Fibroblast of skin of right quadriceps (primary cell): ENCODE measurements at regions not wholly inside any gene's neighbourhood (a gene's known extent, or its start where the extent isn't known, plus 50 kb on each side); places are given as distances from the start of the nearest gene placed in this dataset.

ENCODE experiments used
- DNase-seq: peaks from one replicate; pipeline ENCODE4 v3.0.0-alpha.2; 2013

- DNase-seq: no peak
Measured at GRCh38 chr14:61130512-61131260, 149.6 kb downstream of the SLC38A6 start.

GRCh38 chr14:61129168-61129745 lies 148.2 kb downstream of the SLC38A6 start:
- DNase-seq: no peak

GRCh38 chr14:61128382-61129167 lies 147.5 kb downstream of the SLC38A6 start:
- DNase-seq: no peak

- DNase-seq: no peak
Measured at GRCh38 chr14:61126603-61127498, 145.8 kb downstream of the SLC38A6 start.

- peak; percentile 71 for DNase-seq
Measured at GRCh38 chr14:61125867-61126572, 145.0 kb downstream of the SLC38A6 start.

- no peak for DNase-seq
Measured at GRCh38 chr14:61125041-61125866, 144.2 kb downstream of the SLC38A6 start.

GRCh38 chr14:61122862-61123261 lies 141.8 kb downstream of the SLC38A6 start:
- no peak for DNase-seq

- no peak for DNase-seq
Measured at GRCh38 chr14:61121355-61121787, 140.3 kb downstream of the SLC38A6 start.

GRCh38 chr14:61120576-61120975 lies 139.5 kb downstream of the SLC38A6 start:
- DNase-seq: no peak

GRCh38 chr14:61119006-61119405 lies 138.0 kb downstream of the SLC38A6 start:
- no peak for DNase-seq

- DNase-seq: no peak
Measured at GRCh38 chr14:61116369-61116768, 135.3 kb downstream of the SLC38A6 start.

- no peak for DNase-seq
Measured at GRCh38 chr14:61113561-61114225, 132.6 kb downstream of the SLC38A6 start.

GRCh38 chr14:61112506-61112905 lies 131.5 kb downstream of the SLC38A6 start:
- DNase-seq: no peak

- DNase-seq: no peak
Measured at GRCh38 chr14:61111731-61112130, 130.7 kb downstream of the SLC38A6 start.

- peak; percentile 58 for DNase-seq
Measured at GRCh38 chr14:61111209-61111665, 130.2 kb downstream of the SLC38A6 start.

GRCh38 chr14:61110316-61111082 lies 129.5 kb downstream of the SLC38A6 start:
- DNase-seq: no peak

- DNase-seq: no peak
Measured at GRCh38 chr14:61109288-61109687, 128.2 kb downstream of the SLC38A6 start.

GRCh38 chr14:61108496-61109141 lies 127.6 kb downstream of the SLC38A6 start:
- no peak for DNase-seq

GRCh38 chr14:61107869-61108493 lies 126.9 kb downstream of the SLC38A6 start:
- no peak for DNase-seq
